ENCODE measurements at regions not wholly inside any gene's neighbourhood (a gene's known extent, or its start where the extent isn't known, plus 50 kb on each side); places are given as distances from the start of the nearest gene placed in this dataset.

DNA sequence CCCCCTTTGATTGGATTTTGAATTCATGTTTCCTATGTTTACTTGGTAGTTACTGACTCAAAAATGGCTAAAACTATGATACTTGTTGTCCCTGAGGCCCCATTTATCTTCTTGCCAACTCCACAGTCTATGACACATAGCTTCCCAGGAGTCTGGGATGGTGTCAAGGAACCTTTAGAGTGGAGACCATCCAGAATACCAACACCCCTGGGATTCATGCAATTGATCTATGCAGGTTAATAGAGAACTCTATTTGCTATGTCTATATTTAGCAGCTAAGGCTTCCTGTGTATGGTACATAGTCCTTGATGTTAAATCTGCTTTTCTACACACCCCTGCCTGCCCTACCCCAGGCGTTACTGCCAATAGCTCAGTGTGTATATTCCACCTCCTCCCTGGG lies 218.5 kb upstream of the HDAC4 start:
- Histone ChIP-seq H3K79me2 (replicated peaks; ENCODE audit: insufficient read depth) (no peaks in the 10 kb centered on the region), H3K4me3 (no peak overlapping the region), H3F3A (replicated peaks; ENCODE audit: low read depth) (no peaks in the 10 kb centered on the region), H3K27ac (ENCODE audit: low read depth) (no peak overlapping the region), H3K4me2 (no peak overlapping the region), H4K20me1 (replicated peaks; ENCODE audit: insufficient read depth) (no peaks in the 10 kb centered on the region), H2AFZ (no peak overlapping the region), H3K4me1 (ENCODE audit: insufficient read depth) (no peaks in the 10 kb centered on the region), H3K27me3 (ENCODE audit: insufficient read depth) (no peaks in the 10 kb centered on the region), H3K9me2 (ENCODE audit: insufficient read depth) (no peaks in the 10 kb centered on the region), H3K36me3 (ENCODE audit: insufficient read depth) (no peaks in the 10 kb centered on the region)
- Mint-ChIP-seq H3K4me3 (no peak overlapping the region), H3K36me3 (ENCODE audit: low read depth) (peaks cover 6% of the 10 kb centered on the region; the same call in 2 of the 3 replicates), H3K9me3 (peaks cover 17% of the 10 kb centered on the region; the same call in 2 of the 3 replicates), H3K27ac (no peak overlapping the region), H3K27me3 (ENCODE audit: insufficient read depth, low read depth, poor library complexity) (no peaks in the 10 kb centered on the region), H3K4me1 (no peaks in the 10 kb centered on the region)
- ATAC-seq (no peak), DNase-seq (ENCODE audit: low spot score) (no peak)
- TF ChIP-seq STAT1 (IDR thresholded peaks at IDR 0.05; ENCODE audit: unreplicated experiment) (no peak), POLR2AphosphoS5 (IDR thresholded peaks at IDR 0.05; ENCODE audit: low read depth) (no peak), NANOG (IDR thresholded peaks at IDR 0.05; ENCODE audit: borderline replicate concordance) (no peak), CREB1 (CRISPR knock-in tag; IDR thresholded peaks at IDR 0.05; ENCODE audit: low read depth) (no peak), EZH2 (IDR thresholded peaks at IDR 0.05; ENCODE audit: low read depth, unreplicated experiment) (no peak), ZNF331 (CRISPR knock-in tag; IDR thresholded peaks at IDR 0.05; ENCODE audit: low read depth) (no peak), JUNB (IDR thresholded peaks at IDR 0.05; ENCODE audit: unreplicated experiment) (no peak), ZNF114 (CRISPR knock-in tag; IDR thresholded peaks at IDR 0.05) (no peak), EZH2phosphoT487 (IDR thresholded peaks at IDR 0.05; ENCODE audit: unreplicated experiment) (no peak)
- TF ChIP-seq, protein P1, sequence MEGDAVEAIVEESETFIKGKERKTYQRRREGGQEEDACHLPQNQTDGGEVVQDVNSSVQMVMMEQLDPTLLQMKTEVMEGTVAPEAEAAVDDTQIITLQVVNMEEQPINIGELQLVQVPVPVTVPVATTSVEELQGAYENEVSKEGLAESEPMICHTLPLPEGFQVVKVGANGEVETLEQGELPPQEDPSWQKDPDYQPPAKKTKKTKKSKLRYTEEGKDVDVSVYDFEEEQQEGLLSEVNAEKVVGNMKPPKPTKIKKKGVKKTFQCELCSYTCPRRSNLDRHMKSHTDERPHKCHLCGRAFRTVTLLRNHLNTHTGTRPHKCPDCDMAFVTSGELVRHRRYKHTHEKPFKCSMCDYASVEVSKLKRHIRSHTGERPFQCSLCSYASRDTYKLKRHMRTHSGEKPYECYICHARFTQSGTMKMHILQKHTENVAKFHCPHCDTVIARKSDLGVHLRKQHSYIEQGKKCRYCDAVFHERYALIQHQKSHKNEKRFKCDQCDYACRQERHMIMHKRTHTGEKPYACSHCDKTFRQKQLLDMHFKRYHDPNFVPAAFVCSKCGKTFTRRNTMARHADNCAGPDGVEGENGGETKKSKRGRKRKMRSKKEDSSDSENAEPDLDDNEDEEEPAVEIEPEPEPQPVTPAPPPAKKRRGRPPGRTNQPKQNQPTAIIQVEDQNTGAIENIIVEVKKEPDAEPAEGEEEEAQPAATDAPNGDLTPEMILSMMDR (conservative IDR thresholded peaks at IDR 0.05; ENCODE audit: low read depth in 2 of 2): no peak
- TF ChIP-seq, protein P2, sequence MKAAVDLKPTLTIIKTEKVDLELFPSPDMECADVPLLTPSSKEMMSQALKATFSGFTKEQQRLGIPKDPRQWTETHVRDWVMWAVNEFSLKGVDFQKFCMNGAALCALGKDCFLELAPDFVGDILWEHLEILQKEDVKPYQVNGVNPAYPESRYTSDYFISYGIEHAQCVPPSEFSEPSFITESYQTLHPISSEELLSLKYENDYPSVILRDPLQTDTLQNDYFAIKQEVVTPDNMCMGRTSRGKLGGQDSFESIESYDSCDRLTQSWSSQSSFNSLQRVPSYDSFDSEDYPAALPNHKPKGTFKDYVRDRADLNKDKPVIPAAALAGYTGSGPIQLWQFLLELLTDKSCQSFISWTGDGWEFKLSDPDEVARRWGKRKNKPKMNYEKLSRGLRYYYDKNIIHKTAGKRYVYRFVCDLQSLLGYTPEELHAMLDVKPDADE (IDR thresholded peaks at IDR 0.05): no peak
- TF ChIP-seq, protein P3, sequence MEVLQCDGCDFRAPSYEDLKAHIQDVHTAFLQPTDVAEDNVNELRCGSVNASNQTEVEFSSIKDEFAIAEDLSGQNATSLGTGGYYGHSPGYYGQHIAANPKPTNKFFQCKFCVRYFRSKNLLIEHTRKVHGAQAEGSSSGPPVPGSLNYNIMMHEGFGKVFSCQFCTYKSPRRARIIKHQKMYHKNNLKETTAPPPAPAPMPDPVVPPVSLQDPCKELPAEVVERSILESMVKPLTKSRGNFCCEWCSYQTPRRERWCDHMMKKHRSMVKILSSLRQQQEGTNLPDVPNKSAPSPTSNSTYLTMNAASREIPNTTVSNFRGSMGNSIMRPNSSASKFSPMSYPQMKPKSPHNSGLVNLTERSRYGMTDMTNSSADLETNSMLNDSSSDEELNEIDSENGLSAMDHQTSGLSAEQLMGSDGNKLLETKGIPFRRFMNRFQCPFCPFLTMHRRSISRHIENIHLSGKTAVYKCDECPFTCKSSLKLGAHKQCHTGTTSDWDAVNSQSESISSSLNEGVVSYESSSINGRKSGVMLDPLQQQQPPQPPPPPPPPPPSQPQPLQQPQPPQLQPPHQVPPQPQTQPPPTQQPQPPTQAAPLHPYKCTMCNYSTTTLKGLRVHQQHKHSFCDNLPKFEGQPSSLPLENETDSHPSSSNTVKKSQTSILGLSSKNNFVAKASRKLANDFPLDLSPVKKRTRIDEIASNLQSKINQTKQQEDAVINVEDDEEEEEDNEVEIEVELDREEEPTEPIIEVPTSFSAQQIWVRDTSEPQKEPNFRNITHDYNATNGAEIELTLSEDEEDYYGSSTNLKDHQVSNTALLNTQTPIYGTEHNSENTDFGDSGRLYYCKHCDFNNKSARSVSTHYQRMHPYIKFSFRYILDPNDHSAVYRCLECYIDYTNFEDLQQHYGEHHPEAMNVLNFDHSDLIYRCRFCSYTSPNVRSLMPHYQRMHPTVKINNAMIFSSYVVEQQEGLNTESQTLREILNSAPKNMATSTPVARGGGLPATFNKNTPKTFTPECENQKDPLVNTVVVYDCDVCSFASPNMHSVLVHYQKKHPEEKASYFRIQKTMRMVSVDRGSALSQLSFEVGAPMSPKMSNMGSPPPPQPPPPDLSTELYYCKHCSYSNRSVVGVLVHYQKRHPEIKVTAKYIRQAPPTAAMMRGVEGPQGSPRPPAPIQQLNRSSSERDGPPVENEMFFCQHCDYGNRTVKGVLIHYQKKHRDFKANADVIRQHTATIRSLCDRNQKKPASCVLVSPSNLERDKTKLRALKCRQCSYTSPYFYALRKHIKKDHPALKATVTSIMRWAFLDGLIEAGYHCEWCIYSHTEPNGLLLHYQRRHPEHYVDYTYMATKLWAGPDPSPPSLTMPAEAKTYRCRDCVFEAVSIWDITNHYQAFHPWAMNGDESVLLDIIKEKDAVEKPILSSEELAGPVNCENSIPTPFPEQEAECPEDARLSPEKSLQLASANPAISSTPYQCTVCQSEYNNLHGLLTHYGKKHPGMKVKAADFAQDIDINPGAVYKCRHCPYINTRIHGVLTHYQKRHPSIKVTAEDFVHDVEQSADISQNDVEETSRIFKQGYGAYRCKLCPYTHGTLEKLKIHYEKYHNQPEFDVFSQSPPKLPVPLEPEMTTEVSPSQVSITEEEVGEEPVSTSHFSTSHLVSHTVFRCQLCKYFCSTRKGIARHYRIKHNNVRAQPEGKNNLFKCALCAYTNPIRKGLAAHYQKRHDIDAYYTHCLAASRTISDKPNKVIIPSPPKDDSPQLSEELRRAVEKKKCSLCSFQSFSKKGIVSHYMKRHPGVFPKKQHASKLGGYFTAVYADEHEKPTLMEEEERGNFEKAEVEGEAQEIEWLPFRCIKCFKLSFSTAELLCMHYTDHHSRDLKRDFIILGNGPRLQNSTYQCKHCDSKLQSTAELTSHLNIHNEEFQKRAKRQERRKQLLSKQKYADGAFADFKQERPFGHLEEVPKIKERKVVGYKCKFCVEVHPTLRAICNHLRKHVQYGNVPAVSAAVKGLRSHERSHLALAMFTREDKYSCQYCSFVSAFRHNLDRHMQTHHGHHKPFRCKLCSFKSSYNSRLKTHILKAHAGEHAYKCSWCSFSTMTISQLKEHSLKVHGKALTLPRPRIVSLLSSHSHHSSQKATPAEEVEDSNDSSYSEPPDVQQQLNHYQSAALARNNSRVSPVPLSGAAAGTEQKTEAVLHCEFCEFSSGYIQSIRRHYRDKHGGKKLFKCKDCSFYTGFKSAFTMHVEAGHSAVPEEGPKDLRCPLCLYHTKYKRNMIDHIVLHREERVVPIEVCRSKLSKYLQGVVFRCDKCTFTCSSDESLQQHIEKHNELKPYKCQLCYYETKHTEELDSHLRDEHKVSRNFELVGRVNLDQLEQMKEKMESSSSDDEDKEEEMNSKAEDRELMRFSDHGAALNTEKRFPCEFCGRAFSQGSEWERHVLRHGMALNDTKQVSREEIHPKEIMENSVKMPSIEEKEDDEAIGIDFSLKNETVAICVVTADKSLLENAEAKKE (CRISPR knock-in tag; IDR thresholded peaks at IDR 0.05): no peak
- TF ChIP-seq, protein P4, sequence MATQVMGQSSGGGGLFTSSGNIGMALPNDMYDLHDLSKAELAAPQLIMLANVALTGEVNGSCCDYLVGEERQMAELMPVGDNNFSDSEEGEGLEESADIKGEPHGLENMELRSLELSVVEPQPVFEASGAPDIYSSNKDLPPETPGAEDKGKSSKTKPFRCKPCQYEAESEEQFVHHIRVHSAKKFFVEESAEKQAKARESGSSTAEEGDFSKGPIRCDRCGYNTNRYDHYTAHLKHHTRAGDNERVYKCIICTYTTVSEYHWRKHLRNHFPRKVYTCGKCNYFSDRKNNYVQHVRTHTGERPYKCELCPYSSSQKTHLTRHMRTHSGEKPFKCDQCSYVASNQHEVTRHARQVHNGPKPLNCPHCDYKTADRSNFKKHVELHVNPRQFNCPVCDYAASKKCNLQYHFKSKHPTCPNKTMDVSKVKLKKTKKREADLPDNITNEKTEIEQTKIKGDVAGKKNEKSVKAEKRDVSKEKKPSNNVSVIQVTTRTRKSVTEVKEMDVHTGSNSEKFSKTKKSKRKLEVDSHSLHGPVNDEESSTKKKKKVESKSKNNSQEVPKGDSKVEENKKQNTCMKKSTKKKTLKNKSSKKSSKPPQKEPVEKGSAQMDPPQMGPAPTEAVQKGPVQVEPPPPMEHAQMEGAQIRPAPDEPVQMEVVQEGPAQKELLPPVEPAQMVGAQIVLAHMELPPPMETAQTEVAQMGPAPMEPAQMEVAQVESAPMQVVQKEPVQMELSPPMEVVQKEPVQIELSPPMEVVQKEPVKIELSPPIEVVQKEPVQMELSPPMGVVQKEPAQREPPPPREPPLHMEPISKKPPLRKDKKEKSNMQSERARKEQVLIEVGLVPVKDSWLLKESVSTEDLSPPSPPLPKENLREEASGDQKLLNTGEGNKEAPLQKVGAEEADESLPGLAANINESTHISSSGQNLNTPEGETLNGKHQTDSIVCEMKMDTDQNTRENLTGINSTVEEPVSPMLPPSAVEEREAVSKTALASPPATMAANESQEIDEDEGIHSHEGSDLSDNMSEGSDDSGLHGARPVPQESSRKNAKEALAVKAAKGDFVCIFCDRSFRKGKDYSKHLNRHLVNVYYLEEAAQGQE (IDR thresholded peaks at IDR 0.05; ENCODE audit: unreplicated experiment): no peak
